Effector memory CD4-positive, alpha-beta T cell (primary cell): ENCODE measurements at regions not wholly inside any gene's neighbourhood (a gene's known extent, or its start where the extent isn't known, plus 50 kb on each side); places are given as distances from the start of the nearest gene placed in this dataset.

Experiments
- DNase-seq, 3 donors: peaks; one replicate each; pipeline ENCODE4 v3.0.0-alpha.2; 2020
- H3K27ac ChIP-seq: 2 replicates; pipeline ENCODE4 v1.7.0; 2013; ENCODE audit warnings: mild to moderate bottlenecking, low read length, moderate library complexity; ENCODE audit not compliant: insufficient read depth, poor library complexity, severe bottlenecking
- H3K27me3 ChIP-seq: replicated peaks from 2 replicates; pipeline ENCODE4 v1.7.0; 2013; ENCODE audit warnings: mild to moderate bottlenecking, low read length; ENCODE audit not compliant: insufficient read depth, control insufficient read depth, poor library complexity, severe bottlenecking
- H3K36me3 ChIP-seq: 2 replicates; pipeline ENCODE4 v1.7.0; 2013; ENCODE audit warnings: mild to moderate bottlenecking, low read length, moderate library complexity; ENCODE audit not compliant: control insufficient read depth, insufficient read depth
- H3K4me1 ChIP-seq: 2 replicates; pipeline ENCODE4 v1.7.0; 2013; ENCODE audit warnings: low read length, mild to moderate bottlenecking; ENCODE audit not compliant: control insufficient read depth, insufficient read depth, poor library complexity, severe bottlenecking
- H3K4me3 ChIP-seq: 2 replicates; pipeline ENCODE4 v1.7.0; 2013; ENCODE audit warnings: low read length, low read depth, mild to moderate bottlenecking; ENCODE audit not compliant: insufficient read depth, poor library complexity, severe bottlenecking
- H3K9me3 ChIP-seq: 2 replicates; pipeline ENCODE4 v1.7.0; 2013; ENCODE audit warnings: mild to moderate bottlenecking, low read length, moderate library complexity; ENCODE audit not compliant: control insufficient read depth

- DNase-seq: no peak
- Histone ChIP-seq H3K9me3 (no peaks in the 10 kb centered on the region), H3K4me1 (no peaks in the 10 kb centered on the region), H3K4me3 (no peak overlapping the region), H3K27ac (no peak overlapping the region), H3K36me3 (no peaks in the 10 kb centered on the region), H3K27me3 (no peaks in the 10 kb centered on the region)
Measured at GRCh38 chr2:226198956-226199355, 600.7 kb downstream of the IRS1 start.

- Histone ChIP-seq H3K4me1 (no peaks in the 10 kb centered on the region), H3K27ac (no peak overlapping the region), H3K4me3 (no peak overlapping the region), H3K36me3 (no peaks in the 10 kb centered on the region), H3K27me3 (no peaks in the 10 kb centered on the region), H3K9me3 (no peaks in the 10 kb centered on the region)
- no peak for DNase-seq
Measured at GRCh38 chr2:226190479-226191252, 609.0 kb downstream of the IRS1 start.

GRCh38 chr2:226189061-226189460 lies 610.6 kb downstream of the IRS1 start:
- no peaks in the 10 kb centered on the region for H3K9me3 ChIP-seq
- H3K4me1 ChIP-seq: no peaks in the 10 kb centered on the region
- H3K36me3 ChIP-seq: no peaks in the 10 kb centered on the region
- H3K27me3 ChIP-seq: no peaks in the 10 kb centered on the region
- no peak for DNase-seq
- no peak overlapping the region for H3K27ac ChIP-seq
- H3K4me3 ChIP-seq: no peak overlapping the region

- Histone ChIP-seq H3K27ac (no peak overlapping the region), H3K36me3 (no peaks in the 10 kb centered on the region), H3K27me3 (no peaks in the 10 kb centered on the region), H3K4me3 (no peak overlapping the region), H3K9me3 (no peaks in the 10 kb centered on the region), H3K4me1 (no peaks in the 10 kb centered on the region)
- DNase-seq: no peak
Measured at GRCh38 chr2:226187616-226188015, 612.0 kb downstream of the IRS1 start.

GRCh38 chr2:226187156-226187555 lies 612.5 kb downstream of the IRS1 start:
- H3K4me1 ChIP-seq: no peaks in the 10 kb centered on the region
- H3K4me3 ChIP-seq: no peak overlapping the region
- no peaks in the 10 kb centered on the region for H3K27me3 ChIP-seq
- H3K27ac ChIP-seq: no peak overlapping the region
- H3K36me3 ChIP-seq: no peaks in the 10 kb centered on the region
- H3K9me3 ChIP-seq: no peaks in the 10 kb centered on the region
- DNase-seq: no peak

- H3K36me3 ChIP-seq: no peaks in the 10 kb centered on the region
- H3K27me3 ChIP-seq: no peaks in the 10 kb centered on the region
- no peaks in the 10 kb centered on the region for H3K4me1 ChIP-seq
- DNase-seq: no peak
- H3K27ac ChIP-seq: no peak overlapping the region
- no peak overlapping the region for H3K4me3 ChIP-seq
- no peaks in the 10 kb centered on the region for H3K9me3 ChIP-seq
Measured at GRCh38 chr2:226185616-226186211, 613.9 kb downstream of the IRS1 start.

- H3K4me1 ChIP-seq: no peaks in the 10 kb centered on the region
- no peak for DNase-seq
- no peak overlapping the region for H3K27ac ChIP-seq
- H3K4me3 ChIP-seq: no peak overlapping the region
- no peaks in the 10 kb centered on the region for H3K9me3 ChIP-seq
- H3K27me3 ChIP-seq: no peaks in the 10 kb centered on the region
- H3K36me3 ChIP-seq: no peaks in the 10 kb centered on the region
Measured at GRCh38 chr2:226184940-226185615, 614.5 kb downstream of the IRS1 start.

GRCh38 chr2:226184540-226184939 lies 615.1 kb downstream of the IRS1 start:
- Histone ChIP-seq H3K4me1 (no peaks in the 10 kb centered on the region), H3K9me3 (no peaks in the 10 kb centered on the region), H3K4me3 (no peak overlapping the region), H3K27me3 (no peaks in the 10 kb centered on the region), H3K36me3 (no peaks in the 10 kb centered on the region), H3K27ac (no peak overlapping the region)
- DNase-seq: no peak

- H3K4me1 ChIP-seq: no peaks in the 10 kb centered on the region
- H3K4me3 ChIP-seq: no peak overlapping the region
- no peak overlapping the region for H3K27ac ChIP-seq
- H3K9me3 ChIP-seq: peaks cover under 1% of the 10 kb centered on the region
- no peaks in the 10 kb centered on the region for H3K27me3 ChIP-seq
- no peaks in the 10 kb centered on the region for H3K36me3 ChIP-seq
- DNase-seq: no peak
Measured at GRCh38 chr2:226183550-226183949, 616.1 kb downstream of the IRS1 start.

GRCh38 chr2:226183033-226183432 lies 616.6 kb downstream of the IRS1 start:
- no peaks in the 10 kb centered on the region for H3K4me1 ChIP-seq
- H3K9me3 ChIP-seq: peaks cover 5% of the 10 kb centered on the region
- H3K36me3 ChIP-seq: no peaks in the 10 kb centered on the region
- DNase-seq: no peak
- H3K4me3 ChIP-seq: no peak overlapping the region
- H3K27ac ChIP-seq: no peak overlapping the region
- no peaks in the 10 kb centered on the region for H3K27me3 ChIP-seq
